ELR (cell line): ENCODE measurements at regions not wholly inside any gene's neighbourhood (a gene's known extent, or its start where the extent isn't known, plus 50 kb on each side); places are given as distances from the start of the nearest gene placed in this dataset.

Experiments used
- DNase-seq: peaks from one replicate; pipeline ENCODE4 v3.0.0-alpha.2; 2015; ENCODE audit warnings: low read depth

- no peak for DNase-seq
Measured at GRCh38 chr9:20197976-20198685, 409.3 kb upstream of the SLC24A2 start.

- DNase-seq, result peak; percentile 31
Measured at GRCh38 chr9:20191228-20191840, 402.5 kb upstream of the SLC24A2 start.

GRCh38 chr9:20189871-20190270 lies 401.0 kb upstream of the SLC24A2 start:
- no peak for DNase-seq

GRCh38 chr9:20188616-20189369 lies 400.0 kb upstream of the SLC24A2 start:
- no peak for DNase-seq

- DNase-seq, result no peak
Measured at GRCh38 chr9:20187318-20187717, 398.5 kb upstream of the SLC24A2 start.

DNA sequence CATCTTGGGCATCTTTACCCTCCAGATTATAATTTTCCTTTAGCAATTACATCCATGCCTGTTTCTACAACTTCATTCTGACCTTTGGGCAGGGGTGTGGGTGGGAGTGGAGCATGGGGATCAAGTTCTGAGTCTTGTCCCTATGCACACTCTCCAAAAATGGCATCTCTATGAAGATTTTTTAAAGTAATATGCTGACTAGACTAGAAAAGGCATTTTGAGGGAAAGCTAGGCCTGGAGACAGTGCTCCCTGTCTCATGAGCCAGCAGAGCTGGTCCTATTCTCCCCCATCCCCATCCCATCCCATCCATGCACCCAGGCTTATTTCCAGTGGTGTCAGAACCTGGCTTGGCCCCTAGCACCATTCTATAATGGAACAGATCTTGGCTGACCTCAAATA lies 398.0 kb upstream of the SLC24A2 start:
- no peak for DNase-seq

GRCh38 chr9:20186231-20186630 lies 397.4 kb upstream of the SLC24A2 start:
- no peak for DNase-seq

- no peak for DNase-seq
Measured at GRCh38 chr9:20184541-20184940, 395.7 kb upstream of the SLC24A2 start.

- DNase-seq, result no peak
Measured at GRCh38 chr9:20178679-20179078, 389.8 kb upstream of the SLC24A2 start.

DNA sequence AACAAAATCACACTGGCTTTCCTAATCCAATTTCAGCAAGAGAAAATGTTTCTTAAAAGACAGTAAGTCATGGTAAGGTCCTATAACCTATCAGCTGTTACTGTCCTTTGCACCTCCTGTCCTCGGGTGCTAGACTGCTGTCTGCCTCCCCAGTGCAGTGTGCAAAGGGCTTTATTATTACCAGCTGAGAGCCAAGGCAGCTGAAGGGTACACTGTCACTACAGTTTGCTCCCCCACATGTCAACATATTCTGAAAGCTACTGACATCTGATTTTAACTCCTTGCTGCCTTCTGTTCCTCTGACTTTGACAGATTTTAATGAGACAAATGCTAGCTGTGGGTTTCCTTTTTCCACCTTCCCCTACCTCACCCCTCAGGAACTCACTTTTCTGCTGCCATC lies 389.4 kb upstream of the SLC24A2 start:
- no peak for DNase-seq

DNA sequence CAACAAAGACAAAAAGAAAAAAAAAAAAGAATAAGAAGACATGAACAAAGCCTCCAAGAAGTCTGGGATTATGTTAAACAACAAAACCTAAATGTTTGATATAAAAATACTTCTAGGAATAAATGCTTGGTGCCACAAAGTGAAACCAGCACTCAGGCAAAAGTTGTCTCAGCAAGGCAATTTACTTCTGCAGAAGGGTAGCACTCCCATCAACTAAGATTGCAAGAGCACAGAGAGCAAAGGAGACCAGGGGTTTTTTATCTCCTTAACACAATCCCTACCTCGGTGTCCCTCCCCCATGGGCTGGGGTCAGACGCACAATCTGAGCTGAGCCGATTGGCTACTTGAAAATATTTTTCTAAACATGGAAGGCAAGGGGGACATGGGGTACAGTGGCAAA lies 381.3 kb upstream of the SLC24A2 start:
- no peak for DNase-seq

DNA sequence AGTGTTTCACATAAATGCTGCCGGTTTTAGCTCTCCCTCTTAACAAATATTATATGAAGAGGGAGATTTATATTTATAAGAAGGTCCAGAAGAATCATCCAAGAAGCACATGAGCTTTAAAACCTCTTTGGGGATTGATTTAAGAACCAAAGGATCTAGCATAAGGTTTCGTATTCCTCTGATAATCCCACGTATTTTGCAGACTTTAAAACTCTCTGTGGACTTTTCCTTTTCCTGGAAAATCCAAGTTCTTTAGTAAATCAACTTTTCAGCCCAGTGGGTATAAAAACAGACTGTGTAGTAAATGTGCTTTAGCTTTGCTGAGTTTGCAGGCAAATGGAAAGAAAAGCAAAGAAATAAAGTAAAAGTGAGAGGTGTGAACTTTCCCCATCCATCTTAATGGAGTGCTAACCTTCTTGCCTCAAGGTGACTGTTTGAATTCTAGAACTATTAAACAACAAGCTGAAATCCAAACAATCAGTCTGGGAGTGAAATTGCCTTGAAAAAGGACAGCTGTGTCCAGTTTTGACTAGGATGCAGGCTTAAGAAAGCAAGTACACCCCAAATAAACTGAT lies 363.4 kb upstream of the SLC24A2 start:
- no peak for DNase-seq

GRCh38 chr9:20148416-20148815 lies 359.6 kb upstream of the SLC24A2 start:
- no peak for DNase-seq

DNA sequence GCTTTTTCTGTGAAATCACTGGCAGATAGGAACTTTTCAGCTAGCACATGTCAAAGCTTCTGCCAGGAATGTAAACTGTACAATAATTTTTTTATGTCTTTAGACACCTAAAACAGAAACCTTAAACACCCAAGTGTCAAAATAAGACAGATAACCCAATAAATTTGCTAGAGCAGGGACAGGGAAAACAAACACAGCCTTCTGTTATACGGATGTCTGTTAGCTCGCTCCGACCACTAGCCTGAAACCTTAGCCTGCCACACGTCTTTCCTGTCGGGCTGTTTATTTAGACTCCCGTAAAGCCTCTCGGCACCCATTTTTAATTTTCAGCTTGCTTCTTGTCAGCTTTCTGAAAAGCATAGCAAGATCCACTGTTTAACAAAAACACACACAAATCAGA lies 355.4 kb upstream of the SLC24A2 start:
- DNase-seq, result no peak

- DNase-seq, result no peak
Measured at GRCh38 chr9:20139763-20140290, 351.0 kb upstream of the SLC24A2 start.

DNA sequence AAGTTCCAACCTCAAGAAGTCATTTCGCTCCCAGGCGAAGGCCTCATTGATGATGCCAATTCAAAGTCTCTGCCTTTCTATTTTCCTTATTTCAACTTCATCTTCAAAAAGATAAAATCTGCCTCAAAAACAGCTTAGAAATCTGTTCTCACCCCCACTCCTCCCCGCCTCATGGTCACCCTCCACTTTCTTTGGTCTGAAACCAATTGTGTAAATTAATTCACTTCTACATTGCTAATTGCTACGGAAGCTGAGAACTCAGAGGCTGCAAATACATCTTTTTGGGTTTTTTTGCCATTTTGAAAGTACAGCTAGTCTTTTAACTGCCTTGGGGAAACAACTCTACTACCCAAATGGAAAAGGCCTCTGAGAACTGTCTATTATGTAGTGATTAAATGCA lies 350.0 kb upstream of the SLC24A2 start:
- no peak for DNase-seq

- DNase-seq, result no peak
Measured at GRCh38 chr9:20138116-20138515, 349.3 kb upstream of the SLC24A2 start.

GRCh38 chr9:20137425-20137824 lies 348.6 kb upstream of the SLC24A2 start:
- DNase-seq, result no peak

DNA sequence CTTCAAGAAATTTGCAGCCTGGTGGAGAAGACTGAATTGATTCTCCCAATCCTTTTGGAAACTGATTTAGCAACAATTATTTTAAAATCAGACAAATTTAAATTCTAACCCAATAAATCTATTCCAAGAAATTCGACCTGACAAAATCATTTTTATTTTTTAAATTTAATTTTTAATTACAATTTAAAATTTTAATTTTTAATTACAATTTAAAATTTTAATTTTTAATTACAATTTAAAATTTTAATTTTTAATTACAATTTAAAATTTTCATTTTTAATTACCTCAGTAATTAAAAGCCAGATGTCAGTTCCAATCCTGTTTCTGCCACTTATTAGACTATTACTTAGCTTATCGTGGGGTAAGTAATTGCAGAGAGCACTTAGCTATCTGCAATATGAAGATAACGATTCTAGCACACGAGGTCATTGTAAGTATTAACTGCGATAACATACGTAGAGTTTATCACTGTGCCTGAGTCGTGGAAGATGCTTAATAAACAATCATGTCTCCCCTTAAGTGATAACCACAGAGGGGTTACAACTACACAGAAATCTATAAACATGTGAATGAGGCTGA lies 346.4 kb upstream of the SLC24A2 start:
- DNase-seq, result no peak

DNA sequence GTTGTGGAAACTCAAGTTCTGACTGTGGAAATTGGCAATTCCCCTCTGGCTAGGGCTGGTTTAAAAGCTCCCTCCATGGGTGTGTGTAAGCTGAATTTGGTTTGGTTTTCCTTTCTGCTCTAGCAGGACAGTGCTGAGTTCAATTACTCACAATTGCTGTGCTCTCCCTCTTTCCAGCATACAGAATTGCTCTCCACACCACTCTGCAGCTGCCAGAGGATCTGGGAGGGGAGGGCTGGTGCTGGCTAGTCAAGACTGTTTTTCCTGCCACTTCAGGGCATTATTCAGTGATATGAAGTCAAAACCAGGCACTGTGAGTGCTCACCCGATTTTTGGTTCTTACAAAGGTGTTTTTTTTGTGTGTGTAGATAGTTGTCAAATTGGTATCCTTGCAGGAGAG lies 336.9 kb upstream of the SLC24A2 start:
- DNase-seq, result no peak

DNA sequence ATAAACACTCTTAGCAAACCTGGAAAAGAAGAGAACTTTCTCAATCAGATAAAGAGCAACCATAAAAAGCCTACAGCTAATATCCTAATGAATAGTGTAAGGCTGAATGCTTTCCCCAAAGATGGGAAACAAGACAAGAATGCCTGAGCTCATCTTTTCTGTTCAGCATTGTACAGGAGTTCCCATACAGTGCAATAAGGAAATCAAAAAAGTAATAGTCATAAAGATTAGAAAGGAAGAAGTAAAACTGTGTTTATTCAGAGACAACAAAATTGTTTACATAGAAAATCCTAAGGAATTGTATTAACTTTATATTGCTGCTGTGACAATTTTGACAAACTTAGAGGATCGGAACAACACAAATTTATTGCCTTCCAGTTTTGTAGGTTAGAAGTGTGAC lies 330.7 kb upstream of the SLC24A2 start:
- no peak for DNase-seq

GRCh38 chr9:20117986-20118385 lies 329.1 kb upstream of the SLC24A2 start:
- DNase-seq, result no peak
